ELR (cell line): ENCODE measurements at regions not wholly inside any gene's neighbourhood (a gene's known extent, or its start where the extent isn't known, plus 50 kb on each side); places are given as distances from the start of the nearest gene placed in this dataset.
A peak's percentile ranks its signal among the peaks of the same experiment; 100 is the strongest.

Source experiments
- DNase-seq: peaks from one replicate; pipeline ENCODE4 v3.0.0-alpha.2; 2015; ENCODE audit warnings: low read depth

GRCh38 chr12:90311561-90311960 is 602.9 kb upstream of the ATP2B1 start:
- no peak for DNase-seq

GRCh38 chr12:90305379-90305778 is 596.7 kb upstream of the ATP2B1 start:
- no peak for DNase-seq

GRCh38 chr12:90304231-90304630 is 595.6 kb upstream of the ATP2B1 start:
- DNase-seq, result no peak

- DNase-seq, result no peak
Measured at GRCh38 chr12:90303771-90304170, 595.1 kb upstream of the ATP2B1 start.

- DNase-seq, result no peak
Measured at GRCh38 chr12:90301561-90302133, 593.0 kb upstream of the ATP2B1 start.

- DNase-seq, result no peak
Measured at GRCh38 chr12:90301095-90301494, 592.5 kb upstream of the ATP2B1 start.

GRCh38 chr12:90299666-90300065 is 591.0 kb upstream of the ATP2B1 start:
- no peak for DNase-seq

- DNase-seq, result no peak
Measured at GRCh38 chr12:90299121-90299520, 590.5 kb upstream of the ATP2B1 start.

- DNase-seq, result no peak
Measured at GRCh38 chr12:90298289-90298948, 589.8 kb upstream of the ATP2B1 start.

GRCh38 chr12:90295858-90296257 is 587.2 kb upstream of the ATP2B1 start:
- DNase-seq, result no peak

- DNase-seq, result no peak
Measured at GRCh38 chr12:90292183-90292582, 583.5 kb upstream of the ATP2B1 start.

- DNase-seq, result no peak
Measured at GRCh38 chr12:90290980-90291975, 582.6 kb upstream of the ATP2B1 start.

GRCh38 chr12:90287585-90287984 is 578.9 kb upstream of the ATP2B1 start:
- DNase-seq, result peak; percentile 25

- DNase-seq, result no peak
Measured at GRCh38 chr12:90281154-90281868, 572.7 kb upstream of the ATP2B1 start.

- DNase-seq, result peak; percentile 62
Measured at GRCh38 chr12:90280564-90281058, 572.0 kb upstream of the ATP2B1 start.

- DNase-seq, result peak; percentile 80
Measured at GRCh38 chr12:90280033-90280432, 571.4 kb upstream of the ATP2B1 start.

- no peak for DNase-seq
Measured at GRCh38 chr12:90275088-90275487, 566.5 kb upstream of the ATP2B1 start.

- no peak for DNase-seq
Measured at GRCh38 chr12:90274407-90274806, 565.8 kb upstream of the ATP2B1 start.

GRCh38 chr12:90268574-90268973 is 559.9 kb upstream of the ATP2B1 start:
- DNase-seq, result no peak

GRCh38 chr12:90262251-90262650 is 553.6 kb upstream of the ATP2B1 start:
- peak; percentile 56 for DNase-seq

GRCh38 chr12:90261283-90261682 is 552.6 kb upstream of the ATP2B1 start:
- DNase-seq, result no peak

GRCh38 chr12:90260136-90260535 is 551.5 kb upstream of the ATP2B1 start:
- no peak for DNase-seq
